ENCODE measurements at regions not wholly inside any gene's neighbourhood (a gene's known extent, or its start where the extent isn't known, plus 50 kb on each side); places are given as distances from the start of the nearest gene placed in this dataset.

GRCh38 chr5:53275666-53276065, 166.1 kb upstream of the MOCS2 start:
- DNase-seq (no peak), ATAC-seq (no peak)
- peaks cover 6% of the 10 kb centered on the region for H3K4me1 ChIP-seq
- no peak overlapping the region for H3K27ac ChIP-seq
- TF ChIP-seq CTCF (IDR thresholded peaks at IDR 0.05), result no peak
- intact Hi-C loops (cut with DNase I), result no loop called here
- no peak overlapping the region for H3K4me3 ChIP-seq
- H3K27me3 ChIP-seq, result no peaks in the 10 kb centered on the region
- H3K9me3 ChIP-seq, result no peaks in the 10 kb centered on the region
- H3K36me3 ChIP-seq, result no peaks in the 10 kb centered on the region

- Histone ChIP-seq H3K27ac (peak overlapping the region; percentile 15), H3K9me3 (no peaks in the 10 kb centered on the region), H3K27me3 (no peaks in the 10 kb centered on the region), H3K4me1 (peaks cover 6% of the 10 kb centered on the region), H3K4me3 (no peak overlapping the region), H3K36me3 (no peaks in the 10 kb centered on the region)
- no peak for DNase-seq
- ATAC-seq, result peak; percentile 34
- TF ChIP-seq CTCF (IDR thresholded peaks at IDR 0.05), result no peak
- intact Hi-C loops (cut with DNase I), result no loop called here
Measured at GRCh38 chr5:53276825-53277224, 167.3 kb upstream of the MOCS2 start.

- Histone ChIP-seq H3K36me3 (no peaks in the 10 kb centered on the region), H3K4me1 (peaks cover 6% of the 10 kb centered on the region), H3K27me3 (no peaks in the 10 kb centered on the region), H3K4me3 (no peak overlapping the region), H3K9me3 (no peaks in the 10 kb centered on the region), H3K27ac (peak overlapping the region; percentile 15)
- intact Hi-C loops (cut with DNase I), result no loop called here
- TF ChIP-seq CTCF (IDR thresholded peaks at IDR 0.05), result no peak
- no peak for ATAC-seq
- DNase-seq, result no peak
Measured at GRCh38 chr5:53277491-53277890, 167.9 kb upstream of the MOCS2 start.

- peaks cover 9% of the 10 kb centered on the region for H3K4me1 ChIP-seq
- no peaks in the 10 kb centered on the region for H3K9me3 ChIP-seq
- no peak for TF ChIP-seq CTCF (IDR thresholded peaks at IDR 0.05)
- no peak overlapping the region for H3K4me3 ChIP-seq
- H3K36me3 ChIP-seq, result no peaks in the 10 kb centered on the region
- ATAC-seq (no peak), DNase-seq (no peak)
- no peaks in the 10 kb centered on the region for H3K27me3 ChIP-seq
- H3K27ac ChIP-seq, result no peak overlapping the region
- intact Hi-C loops (cut with DNase I), result no loop called here
Measured at GRCh38 chr5:53287573-53287972, 178.0 kb upstream of the MOCS2 start.

GRCh38 chr5:53288511-53288910, 179.0 kb upstream of the MOCS2 start:
- H3K27ac ChIP-seq, result no peak overlapping the region
- ATAC-seq (no peak), DNase-seq (no peak)
- no peaks in the 10 kb centered on the region for H3K27me3 ChIP-seq
- H3K4me3 ChIP-seq, result no peak overlapping the region
- TF ChIP-seq CTCF (IDR thresholded peaks at IDR 0.05), result no peak
- H3K36me3 ChIP-seq, result no peaks in the 10 kb centered on the region
- intact Hi-C loops (cut with DNase I), result no loop called here
- H3K9me3 ChIP-seq, result no peaks in the 10 kb centered on the region
- peaks cover 9% of the 10 kb centered on the region for H3K4me1 ChIP-seq

GRCh38 chr5:53291047-53291446, 181.5 kb upstream of the MOCS2 start:
- DNase-seq (no peak), ATAC-seq (no peak)
- no peak for TF ChIP-seq CTCF (IDR thresholded peaks at IDR 0.05)
- intact Hi-C loops (cut with DNase I), result no loop called here
- Histone ChIP-seq H3K27ac (peak overlapping the region; percentile 71), H3K27me3 (no peaks in the 10 kb centered on the region), H3K9me3 (no peaks in the 10 kb centered on the region), H3K4me3 (no peak overlapping the region), H3K4me1 (peaks cover 9% of the 10 kb centered on the region), H3K36me3 (no peaks in the 10 kb centered on the region)
